HUES64 (cell line): ENCODE measurements at regions not wholly inside any gene's neighbourhood (a gene's known extent, or its start where the extent isn't known, plus 50 kb on each side); places are given as distances from the start of the nearest gene placed in this dataset.

Experiments used
- H3K27ac ChIP-seq: 2 replicates; pipeline ENCODE4 v1.7.0; 2013; ENCODE audit warnings: low read depth, low read length, inconsistent platforms
- H3K27me3 ChIP-seq: 2 replicates; pipeline ENCODE4 v1.6.1; 2013; ENCODE audit warnings: mild to moderate bottlenecking, low read length; ENCODE audit not compliant: insufficient read depth
- H3K36me3 ChIP-seq: 2 replicates; pipeline ENCODE4 v1.6.1; 2013; ENCODE audit warnings: mild to moderate bottlenecking, low read length; ENCODE audit not compliant: insufficient read depth
- H3K4me1 ChIP-seq: 2 replicates; pipeline ENCODE4 v1.6.1; 2013; ENCODE audit warnings: mild to moderate bottlenecking, low read length, moderate library complexity; ENCODE audit not compliant: insufficient read depth
- H3K4me3 ChIP-seq: 2 replicates; pipeline ENCODE4 v1.5.1; 2013; ENCODE audit warnings: mild to moderate bottlenecking, low read length, moderate library complexity
- H3K9ac ChIP-seq: 2 replicates; pipeline ENCODE4 v1.6.1; 2013; ENCODE audit warnings: mild to moderate bottlenecking, low read depth, low read length
- H3K9me3 ChIP-seq: 2 replicates; pipeline ENCODE4 v1.6.1; 2013; ENCODE audit warnings: low read depth, low read length; ENCODE audit not compliant: insufficient read depth
- WGBS: fragments of 150-250, 120-280 bp; methylation state at CpG from one replicate; pipeline ENCODE4 v1.1.7; 2013; ENCODE audit warnings: missing lambda C conversion rate; 5-methylcytosine and 5-hydroxymethylcytosine counted together

DNA sequence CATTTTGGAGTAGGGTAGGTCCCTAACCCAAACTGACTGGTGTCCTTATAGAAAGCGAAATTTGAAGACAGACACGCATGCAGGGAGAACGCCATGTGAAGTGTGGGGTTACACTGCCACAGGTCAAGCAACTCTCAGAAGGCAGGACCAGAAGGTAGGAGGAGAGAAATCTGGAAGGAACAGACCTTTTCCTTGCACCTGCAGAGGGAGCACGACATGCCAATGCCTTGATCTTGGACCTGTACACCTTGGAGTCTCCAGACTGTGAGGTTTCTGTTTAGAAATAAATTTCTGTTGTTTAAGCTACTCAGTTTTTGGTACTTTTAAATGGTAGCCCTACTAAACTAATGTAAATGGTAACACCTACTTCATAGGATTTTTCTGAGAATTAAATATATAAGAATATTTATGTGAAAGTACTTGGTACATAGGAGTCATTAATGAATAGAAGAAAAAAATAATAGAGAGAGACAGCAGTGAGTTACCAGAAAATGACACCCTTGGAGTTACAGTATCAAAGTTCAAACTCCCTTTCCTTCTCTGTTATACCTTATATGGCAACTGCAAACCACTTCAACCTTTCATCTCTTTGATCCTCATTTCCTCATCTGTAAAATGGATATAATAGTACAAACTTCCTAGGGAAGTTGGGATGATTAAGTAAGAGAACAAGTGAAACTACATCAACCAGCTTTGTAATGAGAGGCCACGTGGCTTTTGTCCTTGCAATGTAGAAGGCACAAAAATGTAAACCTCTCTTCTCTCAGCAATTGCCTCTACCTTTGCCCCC lies 184.9 kb upstream of the PARD3B start:
- Histone ChIP-seq H3K36me3 (no peaks in the 10 kb centered on the region), H3K9ac (no peak overlapping the region), H3K27me3 (no peaks in the 10 kb centered on the region), H3K27ac (no peak overlapping the region), H3K9me3 (no peaks in the 10 kb centered on the region), H3K4me3 (no peak overlapping the region), H3K4me1 (no peaks in the 10 kb centered on the region)
- 91% methylated on average over 5 of the region's 5 CpGs for WGBS

DNA sequence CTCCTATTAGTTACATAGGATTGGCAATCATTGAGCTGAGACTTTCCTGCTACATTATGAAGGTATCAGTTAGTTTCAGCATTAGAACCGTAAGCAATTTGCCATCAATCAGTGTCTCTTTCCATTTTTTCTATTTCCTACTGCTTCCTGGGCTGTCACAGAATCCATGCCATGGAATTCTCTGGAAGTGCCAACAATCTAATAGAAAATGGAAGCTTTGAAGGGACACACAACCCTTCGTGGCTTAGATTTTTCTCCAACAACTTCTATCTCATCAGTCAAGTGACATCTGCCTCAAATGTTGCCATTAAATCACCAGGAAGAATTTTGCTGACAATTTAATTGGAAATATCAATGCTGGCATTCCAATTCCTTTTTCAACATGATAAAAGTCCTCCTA lies 183.5 kb upstream of the PARD3B start:
- no peaks in the 10 kb centered on the region for H3K9me3 ChIP-seq
- 94% methylated on average over 2 of the region's 2 CpGs for WGBS
- H3K9ac ChIP-seq, result no peak overlapping the region
- no peaks in the 10 kb centered on the region for H3K36me3 ChIP-seq
- no peaks in the 10 kb centered on the region for H3K27me3 ChIP-seq
- no peaks in the 10 kb centered on the region for H3K4me1 ChIP-seq
- no peak overlapping the region for H3K27ac ChIP-seq
- H3K4me3 ChIP-seq, result no peak overlapping the region

DNA sequence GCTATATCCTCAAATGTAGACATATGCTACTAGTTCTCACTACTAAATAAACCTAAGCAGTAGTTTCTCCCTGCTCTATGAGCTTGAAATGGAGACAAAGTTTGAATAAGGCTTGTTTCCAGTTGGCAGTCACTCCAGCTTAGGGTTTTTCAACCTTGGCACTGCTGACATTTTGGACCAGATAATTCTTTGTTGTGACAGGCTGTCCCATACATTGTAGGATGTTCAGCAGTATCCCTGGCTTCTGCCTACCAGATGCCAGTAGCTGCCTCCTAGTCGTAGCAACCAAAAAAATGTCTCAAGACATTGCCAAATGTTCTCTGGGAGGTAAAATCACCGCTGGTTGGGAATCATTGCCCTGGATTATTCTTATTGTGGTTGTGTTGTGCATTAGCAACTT lies 182.7 kb upstream of the PARD3B start:
- H3K36me3 ChIP-seq, result no peaks in the 10 kb centered on the region
- WGBS, result 92% methylated on average over 2 of the region's 2 CpGs
- H3K27ac ChIP-seq, result no peak overlapping the region
- no peak overlapping the region for H3K4me3 ChIP-seq
- H3K27me3 ChIP-seq, result no peaks in the 10 kb centered on the region
- H3K9ac ChIP-seq, result no peak overlapping the region
- no peaks in the 10 kb centered on the region for H3K9me3 ChIP-seq
- H3K4me1 ChIP-seq, result peaks cover 1% of the 10 kb centered on the region; the same call in 1 of the 2 replicates

DNA sequence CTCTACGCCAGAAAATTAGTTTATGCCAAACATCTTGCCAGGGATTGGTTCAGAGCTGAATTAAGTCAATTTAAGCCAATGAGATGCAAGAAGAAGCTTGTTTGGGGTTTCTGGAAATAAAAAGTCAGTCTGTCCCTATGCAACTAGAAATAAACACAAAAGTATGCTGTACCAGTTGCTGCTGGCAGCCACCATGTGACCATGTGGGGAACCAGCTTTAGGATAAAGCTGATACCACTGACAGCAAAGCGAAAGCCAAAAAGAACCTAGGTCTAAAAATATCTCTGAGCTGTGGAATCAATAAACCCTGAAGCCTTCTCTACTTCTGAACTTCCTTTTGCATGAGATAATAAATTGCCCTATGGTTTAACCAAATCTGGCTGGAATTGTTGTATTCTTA lies 181.8 kb upstream of the PARD3B start:
- no peaks in the 10 kb centered on the region for H3K27me3 ChIP-seq
- no peak overlapping the region for H3K27ac ChIP-seq
- no peak overlapping the region for H3K9ac ChIP-seq
- H3K36me3 ChIP-seq, result no peaks in the 10 kb centered on the region
- no peak overlapping the region for H3K4me3 ChIP-seq
- H3K9me3 ChIP-seq, result no peaks in the 10 kb centered on the region
- peaks cover 5% of the 10 kb centered on the region; the same call in 1 of the 2 replicates for H3K4me1 ChIP-seq
- 88% methylated on average over 2 of the region's 2 CpGs for WGBS

DNA sequence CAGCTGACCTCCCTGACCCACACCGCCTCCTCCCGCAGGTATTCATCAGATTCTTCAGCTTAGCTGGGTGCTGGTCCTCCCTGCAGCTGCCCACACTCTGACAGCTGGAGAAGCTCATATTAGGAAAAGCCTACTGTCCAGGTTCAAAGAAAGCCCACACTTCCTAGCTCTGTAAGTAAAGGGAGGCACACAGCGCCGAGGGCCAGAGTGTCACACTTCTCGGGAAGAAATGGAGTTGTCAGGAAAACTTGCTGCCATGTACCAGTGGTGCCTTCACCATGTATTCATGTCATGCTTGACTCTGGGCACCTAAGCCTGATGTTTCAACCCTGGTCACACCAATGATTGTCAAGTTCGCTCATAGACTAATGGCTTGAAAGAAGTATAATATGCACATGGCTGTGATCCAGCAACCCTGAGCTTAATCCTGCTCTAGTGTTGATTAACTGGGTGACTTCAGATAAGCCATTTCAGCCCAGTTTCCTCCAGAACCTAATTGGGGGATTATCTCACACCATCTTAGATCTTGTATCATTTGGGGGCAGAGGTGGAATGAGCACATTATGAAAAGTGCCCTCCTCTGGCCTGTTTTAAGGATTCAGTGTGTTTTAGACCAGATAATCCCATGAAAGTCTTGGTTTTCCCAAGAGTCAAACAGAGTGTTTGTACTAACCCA lies 180.3 kb upstream of the PARD3B start:
- H3K9me3 ChIP-seq, result no peaks in the 10 kb centered on the region
- no peaks in the 10 kb centered on the region for H3K27me3 ChIP-seq
- 97% methylated on average over 6 of the region's 6 CpGs for WGBS
- H3K36me3 ChIP-seq, result no peaks in the 10 kb centered on the region
- H3K4me1 ChIP-seq, result peaks cover 12% of the 10 kb centered on the region
- H3K27ac ChIP-seq, result no peak overlapping the region
- H3K4me3 ChIP-seq, result no peak overlapping the region
- no peak overlapping the region for H3K9ac ChIP-seq

DNA sequence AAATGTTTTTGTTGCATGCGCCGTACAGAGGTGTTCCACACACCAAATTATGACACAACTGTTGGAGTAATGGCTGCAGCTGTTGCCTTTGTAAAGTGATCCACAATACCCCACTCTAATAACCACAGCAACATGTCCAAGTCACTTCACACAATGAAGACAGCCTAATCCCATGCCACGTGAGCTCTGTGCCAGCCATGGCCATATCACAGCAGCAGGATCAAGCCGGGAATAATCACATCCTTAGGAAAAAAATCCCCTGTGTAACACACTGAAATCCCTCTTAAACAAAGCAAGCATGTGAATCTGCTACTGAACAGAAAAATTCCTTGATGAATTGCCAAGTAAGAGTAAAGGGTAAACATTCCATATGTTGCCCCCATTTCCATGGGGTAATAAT lies 179.5 kb upstream of the PARD3B start:
- H3K4me3 ChIP-seq, result no peak overlapping the region
- no peak overlapping the region for H3K27ac ChIP-seq
- no peak overlapping the region for H3K9ac ChIP-seq
- H3K4me1 ChIP-seq, result peaks cover 19% of the 10 kb centered on the region
- H3K36me3 ChIP-seq, result no peaks in the 10 kb centered on the region
- WGBS, result 98% methylated on average over 4 of the region's 4 CpGs
- H3K27me3 ChIP-seq, result no peaks in the 10 kb centered on the region
- no peaks in the 10 kb centered on the region for H3K9me3 ChIP-seq

GRCh38 chr2:204367466-204367865 lies 177.8 kb upstream of the PARD3B start:
- Histone ChIP-seq H3K36me3 (no peaks in the 10 kb centered on the region), H3K9ac (no peak overlapping the region), H3K9me3 (no peaks in the 10 kb centered on the region), H3K4me1 (peaks cover 19% of the 10 kb centered on the region), H3K27me3 (no peaks in the 10 kb centered on the region), H3K4me3 (no peak overlapping the region), H3K27ac (no peak overlapping the region)
- 93% methylated on average over 5 of the region's 5 CpGs for WGBS

GRCh38 chr2:204370172-204370718 lies 175.0 kb upstream of the PARD3B start:
- Histone ChIP-seq H3K27ac (no peak overlapping the region), H3K4me3 (no peak overlapping the region), H3K36me3 (no peaks in the 10 kb centered on the region), H3K9me3 (0 out of 2 replicates have a peak, but pooled peaks cover 6% of the 10 kb centered on the region), H3K4me1 (peaks cover 19% of the 10 kb centered on the region), H3K9ac (no peak overlapping the region), H3K27me3 (no peaks in the 10 kb centered on the region)
- 50% methylated on average over 4 of the region's 4 CpGs for WGBS

- Histone ChIP-seq H3K4me3 (no peak overlapping the region), H3K27ac (no peak overlapping the region), H3K9ac (no peak overlapping the region), H3K36me3 (no peaks in the 10 kb centered on the region), H3K27me3 (no peaks in the 10 kb centered on the region), H3K9me3 (0 out of 2 replicates have a peak, but pooled peaks cover 6% of the 10 kb centered on the region), H3K4me1 (peaks cover 13% of the 10 kb centered on the region)
Observed at GRCh38 chr2:204373942-204374341, 171.3 kb upstream of the PARD3B start.

DNA sequence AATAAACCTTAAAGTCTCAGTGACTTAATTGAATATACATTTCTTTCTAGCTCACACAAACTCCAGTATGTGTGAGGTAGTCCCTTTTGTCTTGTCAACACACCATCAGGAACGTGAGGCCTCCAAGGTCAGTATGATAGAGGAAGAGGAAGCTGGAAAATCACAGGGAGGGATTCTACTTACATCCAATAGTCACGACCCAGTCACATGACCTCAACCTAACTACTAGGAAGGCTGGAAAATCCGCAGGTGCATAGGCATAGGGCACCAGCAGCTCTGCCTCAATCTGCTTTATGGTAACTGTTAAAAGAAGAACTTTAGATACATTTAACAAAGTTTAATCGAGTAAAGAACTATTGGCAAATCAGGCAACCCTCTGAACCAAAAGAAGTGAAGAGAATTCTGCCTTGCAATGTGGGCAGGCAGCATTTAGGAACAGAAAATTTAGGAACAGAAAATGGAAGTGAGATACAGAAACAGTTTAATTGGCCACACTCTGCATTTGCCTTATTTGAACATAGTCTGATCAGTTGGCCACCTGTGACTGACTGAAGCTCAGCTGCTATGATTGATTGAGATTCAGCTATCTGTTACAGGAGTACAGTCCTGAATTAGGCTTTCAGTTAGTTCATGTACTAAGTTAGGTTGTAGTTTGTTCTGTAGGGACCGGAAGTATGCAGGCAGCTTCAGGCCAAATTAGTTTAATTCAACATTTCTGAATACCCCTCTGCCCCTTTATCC lies 165.0 kb upstream of the PARD3B start:
- no peak overlapping the region for H3K9ac ChIP-seq
- H3K27me3 ChIP-seq, result no peaks in the 10 kb centered on the region
- no peaks in the 10 kb centered on the region for H3K4me1 ChIP-seq
- 90% methylated on average over 4 of the region's 5 CpGs for WGBS
- no peak overlapping the region for H3K4me3 ChIP-seq
- H3K9me3 ChIP-seq, result no peaks in the 10 kb centered on the region
- H3K27ac ChIP-seq, result no peak overlapping the region
- H3K36me3 ChIP-seq, result no peaks in the 10 kb centered on the region

DNA sequence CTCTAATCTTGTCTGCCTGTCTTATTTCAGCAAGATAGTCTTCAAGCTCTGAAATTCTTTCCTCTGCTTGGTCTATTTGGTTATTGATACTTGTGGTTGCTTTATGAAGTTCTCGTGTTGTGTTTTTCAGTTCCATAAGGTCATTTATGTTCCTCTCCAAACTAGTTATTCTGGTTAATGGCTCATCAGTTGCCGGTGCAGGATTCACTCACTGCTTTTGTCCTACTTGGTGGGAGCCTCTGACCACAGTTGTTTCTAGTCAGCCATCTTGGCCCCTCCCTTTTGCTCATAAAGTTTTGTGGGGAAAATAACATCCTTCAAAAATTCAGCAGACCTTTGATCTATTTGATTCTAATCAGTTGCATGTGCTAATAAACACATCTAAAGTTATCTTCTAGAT lies 158.6 kb upstream of the PARD3B start:
- H3K4me3 ChIP-seq, result no peak overlapping the region
- H3K9ac ChIP-seq, result no peak overlapping the region
- no peaks in the 10 kb centered on the region for H3K36me3 ChIP-seq
- H3K4me1 ChIP-seq, result peaks cover 6% of the 10 kb centered on the region; the same call in 1 of the 2 replicates
- 100% methylated on average over 2 of the region's 2 CpGs for WGBS
- H3K9me3 ChIP-seq, result no peaks in the 10 kb centered on the region
- no peak overlapping the region for H3K27ac ChIP-seq
- H3K27me3 ChIP-seq, result no peaks in the 10 kb centered on the region
